ENCODE measurements at regions not wholly inside any gene's neighbourhood (a gene's known extent, or its start where the extent isn't known, plus 50 kb on each side); places are given as distances from the start of the nearest gene placed in this dataset.

GRCh38 chr21:38968887-38969543 is 163.3 kb downstream of the ETS2 start:
- no peaks in the 10 kb centered on the region for H3K27me3 ChIP-seq (ENCODE audit: control insufficient read depth in 2 of 2, insufficient read depth in 2 of 2, low read length in 2 of 2)
- no peak for DNase-seq (ENCODE audit: low read depth, low spot score)
- no peaks in the 10 kb centered on the region for H3K9me1 ChIP-seq (replicated peaks; ENCODE audit: control insufficient read depth, extremely low read depth, insufficient read depth, low read length)
- no peaks in the 10 kb centered on the region for H3K9me3 ChIP-seq (replicated peaks; ENCODE audit: control insufficient read depth, insufficient read depth, low read length)
- TF ChIP-seq, protein P1, sequence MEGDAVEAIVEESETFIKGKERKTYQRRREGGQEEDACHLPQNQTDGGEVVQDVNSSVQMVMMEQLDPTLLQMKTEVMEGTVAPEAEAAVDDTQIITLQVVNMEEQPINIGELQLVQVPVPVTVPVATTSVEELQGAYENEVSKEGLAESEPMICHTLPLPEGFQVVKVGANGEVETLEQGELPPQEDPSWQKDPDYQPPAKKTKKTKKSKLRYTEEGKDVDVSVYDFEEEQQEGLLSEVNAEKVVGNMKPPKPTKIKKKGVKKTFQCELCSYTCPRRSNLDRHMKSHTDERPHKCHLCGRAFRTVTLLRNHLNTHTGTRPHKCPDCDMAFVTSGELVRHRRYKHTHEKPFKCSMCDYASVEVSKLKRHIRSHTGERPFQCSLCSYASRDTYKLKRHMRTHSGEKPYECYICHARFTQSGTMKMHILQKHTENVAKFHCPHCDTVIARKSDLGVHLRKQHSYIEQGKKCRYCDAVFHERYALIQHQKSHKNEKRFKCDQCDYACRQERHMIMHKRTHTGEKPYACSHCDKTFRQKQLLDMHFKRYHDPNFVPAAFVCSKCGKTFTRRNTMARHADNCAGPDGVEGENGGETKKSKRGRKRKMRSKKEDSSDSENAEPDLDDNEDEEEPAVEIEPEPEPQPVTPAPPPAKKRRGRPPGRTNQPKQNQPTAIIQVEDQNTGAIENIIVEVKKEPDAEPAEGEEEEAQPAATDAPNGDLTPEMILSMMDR (IDR thresholded peaks at IDR 0.05; ENCODE audit: extremely low read depth in 1 of 2, insufficient read depth in 1 of 2, low read depth in 1 of 2, low read length in 2 of 2): no peak
- TF ChIP-seq POLR2A (IDR thresholded peaks at IDR 0.05; ENCODE audit: low read depth, low read length) (no peak), JUN (IDR thresholded peaks at IDR 0.05; ENCODE audit: borderline replicate concordance, insufficient read depth, insufficient read length, low read depth) (no peak), MYC (IDR thresholded peaks at IDR 0.05; ENCODE audit: low read depth, low read length) (no peak), GATA2 (IDR thresholded peaks at IDR 0.05; ENCODE audit: insufficient read depth, insufficient read length, low read depth, low read length) (no peak), FOS (IDR thresholded peaks at IDR 0.05; ENCODE audit: borderline replicate concordance, insufficient read depth, low read length) (no peak), EZH2 (IDR thresholded peaks at IDR 0.05; ENCODE audit: borderline replicate concordance, low read depth, low read length, severe bottlenecking) (no peak), POLR2AphosphoS5 (IDR thresholded peaks at IDR 0.05; ENCODE audit: insufficient read depth, low read depth, low read length) (no peak)
- TF ChIP-seq, protein P2, sequence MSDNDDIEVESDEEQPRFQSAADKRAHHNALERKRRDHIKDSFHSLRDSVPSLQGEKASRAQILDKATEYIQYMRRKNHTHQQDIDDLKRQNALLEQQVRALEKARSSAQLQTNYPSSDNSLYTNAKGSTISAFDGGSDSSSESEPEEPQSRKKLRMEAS (IDR thresholded peaks at IDR 0.05; ENCODE audit: insufficient read depth, insufficient read length): no peak
- CTCF ChIA-PET: interaction anchor here (0.9 kb wide), 1 partner anchor 12 kb away, joined by 3 read pairs; no protein-coding TSS in a partner anchor
- FAIRE-seq: no peak
- H3K4me2 ChIP-seq (ENCODE audit: insufficient read depth, low read length): no peak overlapping the region
- H3K36me3 ChIP-seq (ENCODE audit: control insufficient read depth in 2 of 2, extremely low read depth in 1 of 2, insufficient read depth in 2 of 2, low read length in 2 of 2): no peaks in the 10 kb centered on the region
- POLR2A ChIA-PET: no interaction called here
- H3K4me3 ChIP-seq (replicated peaks in 1 of 3; ENCODE audit: insufficient read depth in 1 of 3, low read depth in 1 of 3, low read length in 3 of 3): no peak overlapping the region
- H3K4me1 ChIP-seq (ENCODE audit: control insufficient read depth, extremely low read depth, insufficient read depth, low read length): peaks cover 15% of the 10 kb centered on the region
- H4K20me1 ChIP-seq (replicated peaks; ENCODE audit: control insufficient read depth, extremely low read depth, insufficient read depth, low read length): no peaks in the 10 kb centered on the region
- intact Hi-C loops (cut with micrococcal nuclease) (no loop called here), dilution Hi-C loops (cut with MboI; ENCODE audit: extremely low pct_ligation_motif_present, low sequenced_read_pairs) (no loop called here)
- no peaks in the 10 kb centered on the region for H3K79me2 ChIP-seq (ENCODE audit: control insufficient read depth, insufficient read depth, low read length)
- H2AFZ ChIP-seq (ENCODE audit: low read depth, low read length): no peak overlapping the region
- no TSS peak for BruUV-seq (replicated peaks)
- no peak overlapping the region for H3K27ac ChIP-seq (ENCODE audit: insufficient read depth, low read depth, low read length)
- H3K9ac ChIP-seq (replicated peaks; ENCODE audit: extremely low read depth, insufficient read depth, low read length): no peak overlapping the region

All from endothelial cell of umbilical vein (primary cell).